K562 (cell line): ENCODE measurements at regions not wholly inside any gene's neighbourhood (a gene's known extent, or its start where the extent isn't known, plus 50 kb on each side); places are given as distances from the start of the nearest gene placed in this dataset.

Experiments
- ATAC-seq: fragments of 200-7000 bp; cut with Tn5 transposase; 3 replicates; pipeline ENCODE4 v1.9.1; 2020; ENCODE audit warnings: moderate library complexity
- BruUV-seq: library from RNA; stranded (reverse); fragments of 400-500 nt; replicated peaks from 2 replicates; lab custom pipeline; 2021; lab: Mats Ljungman, UMichigan
- CTCF ChIA-PET: fragments of 300-600 bp; formaldehyde crosslinking; extraction: SDS; loops from one replicate; lab custom pipeline; 2021; ENCODE audit warnings: low intra/inter-chr PET ratio; lab: Yijun Ruan, JAX
- POLR2A ChIA-PET: fragments of 300-600, 350-650 bp; sonication (Branson Sonifier 250); formaldehyde crosslinking; extraction: SDS; loops from one replicate; lab custom pipeline; 2021; ENCODE audit warnings: antibody characterized with exemption, inconsistent platforms; lab: Yijun Ruan, JAX
- DNase-seq, 4 experiments: peaks; one replicate each; pipeline versions ENCODE4 v3.0.0 to v3.0.0-alpha.2; 2011 to 2018; ENCODE audit warnings: low spot score in 3 of 4, mixed read lengths in 3 of 4; ENCODE audit errors: extremely low read depth in 1 of 4
- FAIRE-seq: peaks from 2 replicates; lab custom pipeline; 2011; peaks lifted over from hg19 to GRCh38; lab: Jason Lieb, UNC
- H2AFZ ChIP-seq: 2 replicates; pipeline ENCODE4 v1.6.0; 2011; ENCODE audit warnings: low read depth, low read length, control low read depth, inconsistent platforms
- H3K27ac ChIP-seq: fragments of 200-600 bp; 3 replicates; pipeline ENCODE4 v1.8.0; 2011; ENCODE audit warnings: low read depth, mild to moderate bottlenecking, control low read depth, inconsistent platforms, low read length, moderate library complexity, mixed read lengths; ENCODE audit errors: extremely low read depth
- H3K27me3 ChIP-seq, 2 experiments: fragments of 300-600 bp in 1 of 2; 2 replicates in 1 of 2; 3 replicates in 1 of 2; pipeline versions ENCODE4 v1.6.0 to v1.8.0; 2011; ENCODE audit warnings: inconsistent platforms in 2 of 2, low read length in 2 of 2, mild to moderate bottlenecking in 1 of 2, mixed read lengths in 1 of 2, moderate library complexity in 1 of 2; ENCODE audit not compliant: control insufficient read depth in 2 of 2, insufficient read depth in 2 of 2
- H3K36me3 ChIP-seq: fragments of 300-600 bp; 3 replicates; pipeline ENCODE4 v1.8.0; 2011; ENCODE audit warnings: mild to moderate bottlenecking, low read length, inconsistent platforms; ENCODE audit not compliant: control insufficient read depth, insufficient read depth
- H3K4me1 ChIP-seq, 2 experiments: fragments of 200-600 bp in 1 of 2; replicated peaks in 1 of 2; 2 replicates in 1 of 2; 3 replicates in 1 of 2; pipeline versions ENCODE4 v1.5.1 to v1.8.0; 2011; ENCODE audit warnings: inconsistent platforms in 2 of 2, low read length in 2 of 2, mild to moderate bottlenecking in 1 of 2, mixed read lengths in 1 of 2, moderate library complexity in 1 of 2; ENCODE audit not compliant: control insufficient read depth in 2 of 2, insufficient read depth in 2 of 2
- H3K4me2 ChIP-seq: 2 replicates; pipeline ENCODE4 v1.6.1; 2011; ENCODE audit warnings: low read length, control low read depth, inconsistent platforms, mixed read lengths; ENCODE audit not compliant: insufficient read depth
- H3K4me3 ChIP-seq: fragments of 200-600 bp; sonication (generic), shearing (Covaris generic); 2 replicates; pipeline ENCODE4 v1.5.1; 2016; ENCODE audit warnings: control low read depth, inconsistent platforms
- H3K79me2 ChIP-seq: fragments of 200-600 bp; 3 replicates; pipeline ENCODE4 v1.8.0; 2011; ENCODE audit warnings: low read length, inconsistent platforms; ENCODE audit not compliant: control insufficient read depth, insufficient read depth
- H3K9ac ChIP-seq, 2 experiments: 2 replicates each; pipeline versions ENCODE4 v1.6.0 to v1.6.1; 2011; ENCODE audit warnings: low read depth in 2 of 2, low read length in 2 of 2, control low read depth in 1 of 2, inconsistent platforms in 1 of 2, mild to moderate bottlenecking in 1 of 2, mixed read lengths in 1 of 2; ENCODE audit not compliant: insufficient read depth in 1 of 2
- H3K9me1 ChIP-seq: one replicate; pipeline ENCODE4 v1.6.0; 2011; ENCODE audit warnings: inconsistent platforms, mild to moderate bottlenecking, low read length, moderate library complexity; ENCODE audit not compliant: control insufficient read depth, insufficient read depth
- H3K9me3 ChIP-seq: replicated peaks from 2 replicates; pipeline ENCODE4 v1.5.1; 2011; ENCODE audit warnings: low read depth, low read length, inconsistent platforms; ENCODE audit not compliant: control insufficient read depth, insufficient read depth
- H4K20me1 ChIP-seq: replicated peaks from 2 replicates; pipeline ENCODE4 v1.6.1; 2011; ENCODE audit warnings: low read length, inconsistent platforms, mixed read lengths; ENCODE audit not compliant: control insufficient read depth, insufficient read depth
- CBFA2T2 ChIP-seq: fragments of 450-650 bp; conservative IDR thresholded peaks from 2 replicates; pipeline ENCODE4 v1.6.1; 2017; ENCODE audit warnings: mild to moderate bottlenecking
- CHCHD3 ChIP-seq: fragments of 250-450 bp; sonication (Bioruptor Pico); IDR thresholded peaks from 2 replicates; pipeline ENCODE4 v2.1.2; 2022; ENCODE audit warnings: mild to moderate bottlenecking
- CREB5 ChIP-seq: fragments of 250-450 bp; sonication (Bioruptor Pico); IDR thresholded peaks from 2 replicates; pipeline ENCODE4 v1.5.0; 2020; ENCODE audit warnings: mild to moderate bottlenecking
- DEAF1 ChIP-seq: fragments of 450-650 bp; formaldehyde crosslinking; IDR thresholded peaks from 2 replicates; pipeline ENCODE4 v1.4.0; 2020; ENCODE audit warnings: mild to moderate bottlenecking, moderate library complexity
- DLX4 ChIP-seq: fragments of 250-450 bp; sonication (Bioruptor Pico); IDR thresholded peaks from 2 replicates; pipeline ENCODE4 v1.6.1; 2021; ENCODE audit warnings: mild to moderate bottlenecking
- FOSL1 ChIP-seq: fragments of 200-800 bp; sonication (Bioruptor generic); conservative IDR thresholded peaks from 2 replicates; pipeline ENCODE4 v1.6.1; 2016; ENCODE audit warnings: missing genetic modification characterization, missing compliant biosample characterization
- HNRNPLL ChIP-seq: fragments of 200-400 bp; formaldehyde crosslinking; IDR thresholded peaks from 2 replicates; pipeline ENCODE4 v1.6.1; 2017; ENCODE audit warnings: low read length, low read depth, mild to moderate bottlenecking; ENCODE audit not compliant: poor library complexity, severe bottlenecking
- LARP7 ChIP-seq: fragments of 450-650 bp; IDR thresholded peaks from 2 replicates; pipeline ENCODE4 v1.6.1; 2016
- MCM3 ChIP-seq: fragments of 450-650 bp; IDR thresholded peaks from 2 replicates; pipeline ENCODE4 v1.6.1; 2016
- MEF2D ChIP-seq: conservative IDR thresholded peaks from 2 replicates; pipeline ENCODE4 v1.6.1; 2016; ENCODE audit warnings: low read depth, missing genetic modification characterization, missing compliant biosample characterization
- MYC ChIP-seq, 2 experiments: fragments of 250-450 bp in 1 of 2; sonication (Bioruptor Pico) in 1 of 2; IDR thresholded peaks; 2 replicates each; pipeline versions ENCODE4 v1.5.1 to v1.6.1; 2012 to 2021; ENCODE audit warnings: low read depth in 2 of 2, borderline replicate concordance in 1 of 2, improper control_type of control experiment in 1 of 2, low read length in 1 of 2, mild to moderate bottlenecking in 1 of 2, moderate library complexity in 1 of 2
- NFXL1 ChIP-seq: fragments of 450-650 bp; formaldehyde crosslinking; IDR thresholded peaks from 2 replicates; pipeline ENCODE4 v1.4.0; 2021; ENCODE audit warnings: mild to moderate bottlenecking
- PHF21A ChIP-seq: fragments of 450-650 bp; IDR thresholded peaks from 2 replicates; pipeline ENCODE4 v1.6.1; 2017; ENCODE audit warnings: low read depth, borderline replicate concordance
- SNIP1 ChIP-seq: fragments of 450-650 bp; IDR thresholded peaks from 2 replicates; pipeline ENCODE4 v1.7.1; 2017; ENCODE audit warnings: low read depth, mild to moderate bottlenecking
- TCFL5 ChIP-seq: fragments of 250-450 bp; sonication (Bioruptor Pico); conservative IDR thresholded peaks from 2 replicates; pipeline ENCODE4 v1.6.1; 2021; ENCODE audit warnings: mild to moderate bottlenecking, moderate library complexity, matching md5 sums
- TRIM24 ChIP-seq, 2 experiments: fragments of 450-650 bp; IDR thresholded peaks; 2 replicates each; pipeline ENCODE4 v1.6.1; 2016
- ZNF12 ChIP-seq: sonication (generic); formaldehyde crosslinking; IDR thresholded peaks from 2 replicates; pipeline ENCODE4 v1.4.0; 2020; ENCODE audit warnings: mild to moderate bottlenecking, missing genetic modification reagents
- ZNF23 ChIP-seq: fragments of 250-450 bp; sonication (Bioruptor Pico); IDR thresholded peaks from 2 replicates; pipeline ENCODE4 v1.4.0; 2020; ENCODE audit warnings: mild to moderate bottlenecking
- ZNF384 ChIP-seq: IDR thresholded peaks from 2 replicates; pipeline ENCODE4 v1.6.1; 2012; ENCODE audit warnings: low read depth, low read length, improper control_type of control experiment
- WGBS: fragments of 100-300 bp; shearing (Covaris generic); methylation state at CpG from one replicate; pipeline ENCODE4 v1.1.6; 2016; ENCODE audit warnings: low coverage, mixed read lengths; ENCODE audit not compliant: insufficient coverage; ENCODE audit errors: missing lambda C conversion rate; 5-methylcytosine and 5-hydroxymethylcytosine counted together
- in situ Hi-C: fragments of 300-500 bp; cut with MboI; formaldehyde crosslinking; loops from 4 replicates; pipeline ENCODE4 v1.15.0; 2018; ENCODE audit warnings: inconsistent platforms, mixed read lengths
- intact Hi-C: fragments of 100-400 bp; cut with micrococcal nuclease; formaldehyde crosslinking; loops from 2 replicates; pipeline ENCODE4 v1.14.2; 2022

- Histone ChIP-seq H3K9me1 (no peaks in the 10 kb centered on the region), H3K4me1 (no peaks in the 10 kb centered on the region), H3K4me2 (no peak overlapping the region), H3K36me3 (no peaks in the 10 kb centered on the region), H3K9me3 (no peaks in the 10 kb centered on the region), H2AFZ (no peak overlapping the region), H3K27me3 (no peaks in the 10 kb centered on the region), H3K4me3 (no peak overlapping the region)
- ATAC-seq = no peak
- BruUV-seq = no TSS peak
- in situ Hi-C loops = no loop called here
- CTCF ChIA-PET = no interaction called here
- WGBS = 0% methylated on average over 4 of the region's 4 CpGs
- TF ChIP-seq CREB5 (no peak), MYC (IDR thresholded peaks at IDR 0.05; ENCODE audit: low read depth, low read length) (no peak), MYC (CRISPR knock-in tag; IDR thresholded peaks at IDR 0.05; ENCODE audit: borderline replicate concordance, low read depth) (no peak), LARP7 (no peak), SNIP1 (no peak), TRIM24 (IDR thresholded peaks at IDR 0.05) (no peak), NFXL1 (no peak), ZNF384 (no peak), PHF21A (no peak), DLX4 (no peak), ZNF12 (no peak), MCM3 (no peak), FOSL1 (no peak), TCFL5 (no peak), CBFA2T2 (no peak), ZNF23 (no peak), HNRNPLL (no peak), MEF2D (tag) (no peak), CHCHD3 (CRISPR knock-in tag) (no peak), DEAF1 (CRISPR knock-in tag) (no peak)
- TF ChIP-seq, all 486 proteins: peak for 0
- H3K9ac ChIP-seq = no peak overlapping the region
- FAIRE-seq = no peak
- DNase-seq = no peak
- no peaks in the 10 kb centered on the region for H3K79me2 ChIP-seq
- intact Hi-C loops = no loop called here
- no peaks in the 10 kb centered on the region for H4K20me1 ChIP-seq
- no peak overlapping the region for H3K27ac ChIP-seq
- POLR2A ChIA-PET = no interaction called here
Observed at GRCh38 chr14:27123162-27123561, 525.3 kb upstream of the NOVA1 start.
